ENCODE measurements at regions not wholly inside any gene's neighbourhood (a gene's known extent, or its start where the extent isn't known, plus 50 kb on each side); places are given as distances from the start of the nearest gene placed in this dataset.

- DNase-seq (ENCODE audit: low read depth, low spot score) = no peak
- no peak overlapping the region for H3K4me3 ChIP-seq (ENCODE audit: low read depth, low read length)
- in situ Hi-C loops (cut with HindIII; ENCODE audit: low sequenced_read_pairs) = no loop called here
- no peak for TF ChIP-seq CTCF (IDR thresholded peaks at IDR 0.05; ENCODE audit: low read depth, low read length)
Measured at GRCh38 chr20:58600756-58601155, 50.3 kb upstream of the STX16 start.

GRCh38 chr20:58599966-58600365 is 51.1 kb upstream of the STX16 start:
- TF ChIP-seq CTCF (IDR thresholded peaks at IDR 0.05; ENCODE audit: low read depth, low read length) = no peak
- H3K4me3 ChIP-seq (ENCODE audit: low read depth, low read length) = no peak overlapping the region
- in situ Hi-C loops (cut with HindIII; ENCODE audit: low sequenced_read_pairs) = no loop called here
- no peak for DNase-seq (ENCODE audit: low read depth, low spot score)

- in situ Hi-C loops (cut with HindIII; ENCODE audit: low sequenced_read_pairs) = no loop called here
- no peak overlapping the region for H3K4me3 ChIP-seq (ENCODE audit: low read depth, low read length)
- TF ChIP-seq CTCF (IDR thresholded peaks at IDR 0.05; ENCODE audit: low read depth, low read length) = no peak
- DNase-seq (ENCODE audit: low read depth, low spot score) = no peak
Measured at GRCh38 chr20:58598211-58599015, 52.7 kb upstream of the STX16 start.

GRCh38 chr20:58597249-58597891 is 53.7 kb upstream of the STX16 start:
- in situ Hi-C loops (cut with HindIII; ENCODE audit: low sequenced_read_pairs) = no loop called here
- TF ChIP-seq CTCF (IDR thresholded peaks at IDR 0.05; ENCODE audit: low read depth, low read length) = no peak
- no peak overlapping the region for H3K4me3 ChIP-seq (ENCODE audit: low read depth, low read length)
- DNase-seq (ENCODE audit: low read depth, low spot score) = no peak

- in situ Hi-C loops (cut with HindIII; ENCODE audit: low sequenced_read_pairs) = no loop called here
- no peak for DNase-seq (ENCODE audit: low read depth, low spot score)
- H3K4me3 ChIP-seq (ENCODE audit: low read depth, low read length) = no peak overlapping the region
- no peak for TF ChIP-seq CTCF (IDR thresholded peaks at IDR 0.05; ENCODE audit: low read depth, low read length)
Measured at GRCh38 chr20:58596750-58597248, 54.3 kb upstream of the STX16 start.

GRCh38 chr20:58596244-58596643 is 54.8 kb upstream of the STX16 start:
- in situ Hi-C loops (cut with HindIII; ENCODE audit: low sequenced_read_pairs) = no loop called here
- H3K4me3 ChIP-seq (ENCODE audit: low read depth, low read length) = no peak overlapping the region
- no peak for DNase-seq (ENCODE audit: low read depth, low spot score)
- no peak for TF ChIP-seq CTCF (IDR thresholded peaks at IDR 0.05; ENCODE audit: low read depth, low read length)
